ENCODE measurements at regions not wholly inside any gene's neighbourhood (a gene's known extent, or its start where the extent isn't known, plus 50 kb on each side); places are given as distances from the start of the nearest gene placed in this dataset.

DNA sequence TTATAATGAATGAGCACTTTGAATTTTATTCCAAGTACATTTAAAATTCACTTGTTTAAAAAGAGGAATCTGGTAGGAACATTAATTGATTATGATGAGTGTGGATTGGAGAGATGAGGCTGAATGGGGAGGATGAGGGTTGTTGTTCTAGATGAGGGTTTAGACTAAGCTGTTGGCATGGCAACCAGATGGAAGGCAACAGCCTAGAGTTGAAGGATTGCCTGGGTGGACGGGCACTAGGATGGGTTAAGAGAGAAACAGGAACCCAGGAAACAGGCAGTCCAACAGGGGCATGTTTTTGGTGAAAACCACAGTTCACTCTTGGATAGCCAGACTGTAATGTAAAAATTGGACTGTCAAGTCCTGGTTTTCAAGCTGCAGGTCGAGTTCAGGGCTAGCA lies 125.5 kb downstream of the CHRM3 start:
- no peaks in the 10 kb centered on the region for H3K36me3 ChIP-seq (ENCODE audit: control insufficient read depth in 2 of 2, extremely low read depth in 1 of 2, insufficient read depth in 2 of 2, low read length in 2 of 2)

DNA sequence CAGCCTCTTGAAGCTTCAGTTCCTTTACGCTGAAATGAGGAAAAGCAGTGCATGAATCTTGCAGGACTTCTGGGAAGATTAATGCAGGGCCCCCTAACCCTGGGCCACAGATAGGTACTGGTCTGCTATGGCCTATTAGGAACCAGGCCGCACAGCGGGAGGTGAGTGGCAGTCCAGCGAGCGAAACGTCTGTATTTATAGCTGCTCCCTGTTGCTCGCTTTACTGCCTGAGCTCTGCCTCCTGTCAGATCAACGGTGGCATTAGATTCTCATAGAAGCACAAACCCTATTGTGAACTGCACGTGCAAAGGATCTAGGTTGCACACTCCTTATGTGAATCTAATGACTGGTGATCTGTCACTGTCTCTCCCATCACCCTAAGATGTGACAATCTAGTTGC lies 130.2 kb downstream of the CHRM3 start:
- Histone ChIP-seq H3K9me3 (ENCODE audit: control insufficient read depth, low read depth, low read length) (no peaks in the 10 kb centered on the region), H3K36me3 (ENCODE audit: control insufficient read depth in 2 of 2, extremely low read depth in 1 of 2, insufficient read depth in 2 of 2, low read length in 2 of 2) (no peaks in the 10 kb centered on the region), H3K4me1 (ENCODE audit: control insufficient read depth, extremely low read depth, insufficient read depth, low read length) (no peaks in the 10 kb centered on the region), H3K9me1 (ENCODE audit: control insufficient read depth, extremely low read depth, insufficient read depth, low read length) (no peaks in the 10 kb centered on the region), H3K4me3 (ENCODE audit: control insufficient read depth in 2 of 3, extremely low read depth in 1 of 3, insufficient read depth in 2 of 3, low read depth in 1 of 3, low read length in 3 of 3) (no peak overlapping the region), H3K9ac (ENCODE audit: control insufficient read depth, extremely low read depth, insufficient read depth, low read length) (no peak overlapping the region), H4K20me1 (ENCODE audit: control insufficient read depth, extremely low read depth, insufficient read depth, low read length) (no peaks in the 10 kb centered on the region), H2AFZ (ENCODE audit: control insufficient read depth, low read length) (no peak overlapping the region), H3K79me2 (ENCODE audit: control insufficient read depth, insufficient read depth, low read length) (no peaks in the 10 kb centered on the region), H3K4me2 (ENCODE audit: control insufficient read depth, extremely low read depth, insufficient read depth, low read depth, low read length) (no peak overlapping the region), H3K27me3 (ENCODE audit: control insufficient read depth, extremely low read depth, insufficient read depth, low read length) (no peaks in the 10 kb centered on the region), H3K27ac (ENCODE audit: control insufficient read depth, insufficient read depth, low read length) (no peak overlapping the region)
- TF ChIP-seq, protein P1, sequence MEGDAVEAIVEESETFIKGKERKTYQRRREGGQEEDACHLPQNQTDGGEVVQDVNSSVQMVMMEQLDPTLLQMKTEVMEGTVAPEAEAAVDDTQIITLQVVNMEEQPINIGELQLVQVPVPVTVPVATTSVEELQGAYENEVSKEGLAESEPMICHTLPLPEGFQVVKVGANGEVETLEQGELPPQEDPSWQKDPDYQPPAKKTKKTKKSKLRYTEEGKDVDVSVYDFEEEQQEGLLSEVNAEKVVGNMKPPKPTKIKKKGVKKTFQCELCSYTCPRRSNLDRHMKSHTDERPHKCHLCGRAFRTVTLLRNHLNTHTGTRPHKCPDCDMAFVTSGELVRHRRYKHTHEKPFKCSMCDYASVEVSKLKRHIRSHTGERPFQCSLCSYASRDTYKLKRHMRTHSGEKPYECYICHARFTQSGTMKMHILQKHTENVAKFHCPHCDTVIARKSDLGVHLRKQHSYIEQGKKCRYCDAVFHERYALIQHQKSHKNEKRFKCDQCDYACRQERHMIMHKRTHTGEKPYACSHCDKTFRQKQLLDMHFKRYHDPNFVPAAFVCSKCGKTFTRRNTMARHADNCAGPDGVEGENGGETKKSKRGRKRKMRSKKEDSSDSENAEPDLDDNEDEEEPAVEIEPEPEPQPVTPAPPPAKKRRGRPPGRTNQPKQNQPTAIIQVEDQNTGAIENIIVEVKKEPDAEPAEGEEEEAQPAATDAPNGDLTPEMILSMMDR (optimal IDR thresholded peaks at IDR 0.05 in 1 of 3, IDR thresholded peaks at IDR 0.05 in 1 of 3, conservative IDR thresholded peaks at IDR 0.05 in 1 of 3; ENCODE audit: extremely low read depth in 1 of 3, insufficient read depth in 2 of 3, low read length in 3 of 3) = no peak
- TF ChIP-seq EZH2 (IDR thresholded peaks at IDR 0.05; ENCODE audit: low read length) = no peak
- dilution Hi-C loops (cut with MboI; ENCODE audit: extremely low pct_ligation_motif_present, low sequenced_read_pairs) = no loop called here
- DNase-seq (ENCODE audit: low read depth, low spot score) = no peak
- no peak for FAIRE-seq

More for the DNA sequence above, 125.5 kb downstream of the CHRM3 start:
- dilution Hi-C loops (cut with MboI; ENCODE audit: extremely low pct_ligation_motif_present, low sequenced_read_pairs) = no loop called here
- Histone ChIP-seq H3K79me2 (ENCODE audit: control insufficient read depth, insufficient read depth, low read length) (no peaks in the 10 kb centered on the region), H3K27me3 (ENCODE audit: control insufficient read depth, extremely low read depth, insufficient read depth, low read length) (no peaks in the 10 kb centered on the region), H3K9ac (ENCODE audit: control insufficient read depth, extremely low read depth, insufficient read depth, low read length) (no peak overlapping the region), H3K4me2 (ENCODE audit: control insufficient read depth, extremely low read depth, insufficient read depth, low read depth, low read length) (no peak overlapping the region), H2AFZ (ENCODE audit: control insufficient read depth, low read length) (no peak overlapping the region), H4K20me1 (ENCODE audit: control insufficient read depth, extremely low read depth, insufficient read depth, low read length) (no peaks in the 10 kb centered on the region), H3K4me1 (ENCODE audit: control insufficient read depth, extremely low read depth, insufficient read depth, low read length) (no peaks in the 10 kb centered on the region), H3K9me3 (ENCODE audit: control insufficient read depth, low read depth, low read length) (peaks cover 2% of the 10 kb centered on the region), H3K9me1 (ENCODE audit: control insufficient read depth, extremely low read depth, insufficient read depth, low read length) (no peaks in the 10 kb centered on the region), H3K4me3 (ENCODE audit: control insufficient read depth in 2 of 3, extremely low read depth in 1 of 3, insufficient read depth in 2 of 3, low read depth in 1 of 3, low read length in 3 of 3) (no peak overlapping the region), H3K27ac (ENCODE audit: control insufficient read depth, insufficient read depth, low read length) (no peak overlapping the region)
- DNase-seq (ENCODE audit: low read depth, low spot score) (no peak), FAIRE-seq (no peak)
- TF ChIP-seq, protein P1 (optimal IDR thresholded peaks at IDR 0.05 in 1 of 3, IDR thresholded peaks at IDR 0.05 in 1 of 3, conservative IDR thresholded peaks at IDR 0.05 in 1 of 3; ENCODE audit: extremely low read depth in 1 of 3, insufficient read depth in 2 of 3, low read length in 3 of 3) = no peak
- no peak for TF ChIP-seq EZH2 (IDR thresholded peaks at IDR 0.05; ENCODE audit: low read length)

All from keratinocyte (primary cell).